H1 (cell line): ENCODE measurements at regions not wholly inside any gene's neighbourhood (a gene's known extent, or its start where the extent isn't known, plus 50 kb on each side); places are given as distances from the start of the nearest gene placed in this dataset.

Experiments
- CTCF ChIA-PET: fragments of 300-600 bp; sonication (Branson Sonifier 250); formaldehyde crosslinking; loops from one replicate; lab custom pipeline; 2021; ENCODE audit not compliant: partially characterized antibody; lab: Charles Lee
- POLR2A ChIA-PET: fragments of 300-600 bp; sonication (Branson Sonifier 250); formaldehyde crosslinking; loops from one replicate; lab custom pipeline; 2021; ENCODE audit warnings: inconsistent platforms; ENCODE audit not compliant: partially characterized antibody; lab: Charles Lee
- DNase-seq, 2 experiments: peaks; one replicate each; pipeline versions ENCODE4 v3.0.0 to v3.0.0-alpha.2; 2010 to 2022; ENCODE audit warnings: low spot score in 2 of 2, low read depth in 1 of 2, mixed read lengths in 1 of 2
- FAIRE-seq: peaks from 2 replicates; lab custom pipeline; 2011; peaks lifted over from hg19 to GRCh38; lab: Jason Lieb, UNC
- H2AFZ ChIP-seq: 2 replicates; pipeline ENCODE4 v1.8.1; 2012; ENCODE audit warnings: low read length, inconsistent platforms
- H2AK5ac ChIP-seq: 2 replicates; pipeline ENCODE4 v1.6.1; 2013; ENCODE audit warnings: low read depth, low read length
- H2BK120ac ChIP-seq: replicated peaks from 2 replicates; pipeline ENCODE3; 2013; ENCODE audit warnings: low read depth, low read length, inconsistent platforms
- H2BK12ac ChIP-seq: 2 replicates; pipeline ENCODE4 v1.6.1; 2013; ENCODE audit warnings: low read depth, low read length
- H2BK15ac ChIP-seq: 2 replicates; pipeline ENCODE4 v1.6.1; 2013; ENCODE audit warnings: low read length
- H2BK20ac ChIP-seq: 2 replicates; pipeline ENCODE4 v1.6.1; 2013; ENCODE audit warnings: low read length
- H2BK5ac ChIP-seq: 2 replicates; pipeline ENCODE4 v1.6.1; 2013; ENCODE audit warnings: low read depth, low read length
- H3K14ac ChIP-seq: 2 replicates; pipeline ENCODE4 v1.6.1; 2013; ENCODE audit warnings: inconsistent platforms; ENCODE audit not compliant: insufficient read length
- H3K18ac ChIP-seq: 2 replicates; pipeline ENCODE4 v1.6.1; 2013; ENCODE audit warnings: low read length; ENCODE audit errors: extremely low read depth
- H3K23ac ChIP-seq: 2 replicates; pipeline ENCODE4 v1.6.1; 2013; ENCODE audit warnings: inconsistent platforms; ENCODE audit not compliant: insufficient read length
- H3K23me2 ChIP-seq: 2 replicates; pipeline ENCODE4 v1.6.1; 2013; ENCODE audit warnings: low read depth, low read length
- H3K27ac ChIP-seq: 2 replicates; pipeline ENCODE4 v1.6.1; 2011; ENCODE audit warnings: low read depth, low read length, inconsistent platforms
- H3K27me3 ChIP-seq, 4 experiments: replicated peaks in 1 of 4; 1 replicate in 1 of 4; 2 replicates in 3 of 4; pipeline versions ENCODE4 v1.6.1 to v1.8.1; 2011 to 2013; ENCODE audit warnings: low read length in 3 of 4, mild to moderate bottlenecking in 3 of 4, inconsistent platforms in 2 of 4, mixed read lengths in 2 of 4, moderate library complexity in 1 of 4; ENCODE audit not compliant: control insufficient read depth in 3 of 4, insufficient read depth in 3 of 4; ENCODE audit errors: extremely low read depth in 1 of 4
- H3K36me3 ChIP-seq, 4 experiments: 2 replicates each; pipeline versions ENCODE4 v1.6.1 to v1.8.1; 2011 to 2013; ENCODE audit warnings: mild to moderate bottlenecking in 4 of 4, low read length in 3 of 4, moderate library complexity in 2 of 4, control low read depth in 1 of 4, inconsistent platforms in 1 of 4; ENCODE audit not compliant: insufficient read depth in 4 of 4, control insufficient read depth in 2 of 4
- H3K4ac ChIP-seq: replicated peaks from 2 replicates; pipeline ENCODE3; 2013; ENCODE audit warnings: low read length, low read depth, mixed read lengths, inconsistent platforms; ENCODE audit not compliant: insufficient read length
- H3K4me1 ChIP-seq, 4 experiments: replicated peaks in 1 of 4; 1 replicate in 1 of 4; 2 replicates in 3 of 4; pipeline versions ENCODE4 v1.6.1 to v1.8.1; 2011 to 2013; ENCODE audit warnings: low read length in 3 of 4, inconsistent platforms in 2 of 4, mixed read lengths in 1 of 4; ENCODE audit not compliant: insufficient read depth in 4 of 4, control insufficient read depth in 3 of 4
- H3K4me2 ChIP-seq, 2 experiments: 2 replicates each; pipeline versions ENCODE4 v1.6.1 to v1.8.1; 2011 to 2013; ENCODE audit warnings: low read depth in 2 of 2, low read length in 2 of 2, control low read depth in 1 of 2, inconsistent platforms in 1 of 2, mild to moderate bottlenecking in 1 of 2; ENCODE audit not compliant: insufficient read depth in 1 of 2
- H3K4me3 ChIP-seq, 4 experiments: fragments of 200-600, 300-600 bp in 1 of 4; sonication (generic), shearing (Covaris generic), sonication (Bioruptor Twin) in 1 of 4; 2 replicates each; pipeline versions ENCODE4 v1.5.1 to v1.8.1; 2011 to 2016; ENCODE audit warnings: low read length in 4 of 4, low read depth in 3 of 4, control low read depth in 2 of 4, inconsistent platforms in 2 of 4, mild to moderate bottlenecking in 2 of 4, mixed read lengths in 1 of 4, moderate library complexity in 1 of 4; ENCODE audit not compliant: insufficient read depth in 2 of 4; ENCODE audit errors: extremely low read depth in 1 of 4
- H3K56ac ChIP-seq: replicated peaks from 2 replicates; pipeline ENCODE3; 2013; ENCODE audit warnings: low read depth, mild to moderate bottlenecking, mixed read lengths, low read length, inconsistent platforms; ENCODE audit not compliant: insufficient read length
- H3K79me1 ChIP-seq: 2 replicates; pipeline ENCODE4 v1.6.1; 2013; ENCODE audit warnings: low read depth, low read length, control low read depth
- H3K79me2 ChIP-seq, 2 experiments: 2 replicates each; pipeline versions ENCODE4 v1.6.1 to v1.8.1; 2012 to 2013; ENCODE audit warnings: low read length in 2 of 2, mild to moderate bottlenecking in 2 of 2, inconsistent platforms in 1 of 2; ENCODE audit not compliant: insufficient read depth in 2 of 2, control insufficient read depth in 1 of 2
- H3K9ac ChIP-seq, 4 experiments: replicated peaks in 1 of 4; 1 replicate in 1 of 4; 2 replicates in 3 of 4; pipeline versions ENCODE4 v1.6.1 to v1.8.1; 2011 to 2013; ENCODE audit warnings: low read depth in 3 of 4, low read length in 3 of 4, control low read depth in 2 of 4, mild to moderate bottlenecking in 2 of 4, moderate library complexity in 2 of 4, inconsistent platforms in 1 of 4; ENCODE audit errors: extremely low read depth in 1 of 4
- H3K9me3 ChIP-seq, 2 experiments: 2 replicates each; pipeline versions ENCODE4 v1.6.1 to v1.8.1; 2012 to 2013; ENCODE audit warnings: mild to moderate bottlenecking in 2 of 2, moderate library complexity in 2 of 2, control low read depth in 1 of 2, inconsistent platforms in 1 of 2, low read depth in 1 of 2, low read length in 1 of 2, mixed read lengths in 1 of 2; ENCODE audit not compliant: insufficient read depth in 2 of 2
- H4K20me1 ChIP-seq, 2 experiments: replicated peaks in 1 of 2; 2 replicates each; pipeline versions ENCODE3 to v1.8.1; 2011 to 2013; ENCODE audit warnings: inconsistent platforms in 2 of 2, low read length in 2 of 2, mild to moderate bottlenecking in 1 of 2; ENCODE audit not compliant: insufficient read depth in 2 of 2, control insufficient read depth in 1 of 2
- H4K5ac ChIP-seq: 2 replicates; pipeline ENCODE4 v1.6.1; 2013; ENCODE audit warnings: low read length, low read depth, mixed read lengths, inconsistent platforms; ENCODE audit not compliant: insufficient read length
- H4K8ac ChIP-seq: 2 replicates; pipeline ENCODE4 v1.8.0; 2013; ENCODE audit warnings: mild to moderate bottlenecking, moderate library complexity, low read length, inconsistent platforms; ENCODE audit not compliant: insufficient read depth; ENCODE audit errors: extremely low read depth
- H4K91ac ChIP-seq: replicated peaks from 2 replicates; pipeline ENCODE3; 2013; ENCODE audit warnings: low read length, mixed read lengths, inconsistent platforms; ENCODE audit not compliant: insufficient read length
- SUZ12 ChIP-seq: fragments of 200-600 bp; sonication (generic); IDR thresholded peaks from 2 replicates; pipeline ENCODE4 v1.6.1; 2012; ENCODE audit warnings: mild to moderate bottlenecking, inconsistent platforms, low read length, moderate library complexity, mixed read lengths
- WGBS, 2 experiments: shearing (Covaris generic) in 1 of 2; methylation state at CpG; one replicate each; pipeline versions ENCODE4 v1.1.6 to v1.1.7; 2013 to 2015; ENCODE audit warnings: low lambda C conversion rate in 2 of 2, mixed read lengths in 2 of 2, inconsistent platforms in 1 of 2, low coverage in 1 of 2, missing lambda C conversion rate in 1 of 2; ENCODE audit not compliant: insufficient replicate concordance in 2 of 2, insufficient coverage in 1 of 2, insufficient read length in 1 of 2; ENCODE audit errors: extremely low coverage in 1 of 2, missing lambda C conversion rate in 1 of 2; 5-methylcytosine and 5-hydroxymethylcytosine counted together

DNA sequence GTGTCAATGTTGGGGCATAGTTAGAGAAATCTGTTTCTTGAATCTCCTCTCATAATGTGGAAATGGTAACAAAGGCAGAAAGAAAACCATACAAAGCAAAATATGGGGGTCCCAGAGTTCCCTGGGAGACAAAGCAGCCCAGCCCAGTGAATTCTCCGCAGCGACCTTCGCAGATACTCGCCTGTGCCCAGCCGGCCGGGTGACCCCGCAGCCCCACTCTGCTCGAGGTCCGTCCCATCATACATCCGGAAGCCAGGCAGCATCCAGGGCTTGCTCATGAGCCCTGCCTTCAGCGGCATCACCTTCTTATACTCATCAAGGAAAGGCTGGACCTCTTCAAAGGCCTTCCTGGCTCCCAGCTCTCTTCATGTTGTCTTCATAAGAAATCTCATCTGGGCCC, 774.8 kb upstream of the ID2 start:
- no peak for FAIRE-seq
- H3K79me1 ChIP-seq = no peaks in the 10 kb centered on the region
- no peak overlapping the region for H3K4me3 ChIP-seq
- TF ChIP-seq SUZ12 = no peak
- TF ChIP-seq, all 59 proteins: peak for 0
- no peak overlapping the region for H2BK20ac ChIP-seq
- H3K9me3 ChIP-seq = peaks cover 0 to 3% of the 10 kb centered on the region in 2 experiments; a peak in 1 of 4 replicates
- H2BK120ac ChIP-seq = no peak overlapping the region
- ChIA-PET POLR2A (no interaction called here), CTCF (no interaction called here)
- no peak overlapping the region for H4K91ac ChIP-seq
- H3K56ac ChIP-seq = no peak overlapping the region
- peaks cover 0 to 2% (median 0%) of the 10 kb centered on the region in 4 experiments; a peak in 1 of 7 replicates for H3K4me1 ChIP-seq
- H2BK15ac ChIP-seq = no peak overlapping the region
- H3K9ac ChIP-seq = no peak overlapping the region
- H3K18ac ChIP-seq = no peak overlapping the region
- no peak overlapping the region for H2BK12ac ChIP-seq
- DNase-seq = no peak
- H4K20me1 ChIP-seq = no peaks in the 10 kb centered on the region
- 97% methylated on average over 11 of the region's 11 CpGs; no CpG with 5 or more reads in 1 of the 2 experiments for WGBS, 2 experiments
- no peaks in the 10 kb centered on the region for H3K23me2 ChIP-seq
- no peak overlapping the region for H3K4me2 ChIP-seq
- no peak overlapping the region for H4K5ac ChIP-seq
- H3K4ac ChIP-seq = no peak overlapping the region
- H3K23ac ChIP-seq = no peak overlapping the region
- no peak overlapping the region for H2BK5ac ChIP-seq
- H3K79me2 ChIP-seq = no peaks in the 10 kb centered on the region
- no peak overlapping the region for H3K27ac ChIP-seq
- H3K36me3 ChIP-seq = no peaks in the 10 kb centered on the region
- no peak overlapping the region for H4K8ac ChIP-seq
- no peak overlapping the region for H2AK5ac ChIP-seq
- no peak overlapping the region for H2AFZ ChIP-seq
- H3K14ac ChIP-seq = no peak overlapping the region
- H3K27me3 ChIP-seq = no peaks in the 10 kb centered on the region; a peak in 1 of 7 replicates
